ENCODE measurements at regions not wholly inside any gene's neighbourhood (a gene's known extent, or its start where the extent isn't known, plus 50 kb on each side); places are given as distances from the start of the nearest gene placed in this dataset.

GRCh38 chr4:145345401-145345800 is 136.3 kb upstream of the SMAD1 start:
- peaks cover 14% of the 10 kb centered on the region for H3K4me1 ChIP-seq (ENCODE audit: insufficient read depth, low read length, poor library complexity, severe bottlenecking)
- H3K9me3 ChIP-seq (ENCODE audit: insufficient read depth, low read depth, low read length): no peaks in the 10 kb centered on the region
- no peaks in the 10 kb centered on the region for H3K9me2 ChIP-seq (replicated peaks; ENCODE audit: low read depth, low read length)
- no peak overlapping the region for H2AFZ ChIP-seq (ENCODE audit: low read length)
- H3K4me3 ChIP-seq (ENCODE audit: low read length, poor library complexity, severe bottlenecking): no peak overlapping the region
- TF ChIP-seq EZH2phosphoT487 (IDR thresholded peaks at IDR 0.05; ENCODE audit: borderline replicate concordance) (no peak), CTCF (conservative IDR thresholded peaks at IDR 0.05; ENCODE audit: low read length) (no peak)
- H3K27me3 ChIP-seq (ENCODE audit: insufficient read depth, low read length, poor library complexity, severe bottlenecking): no peaks in the 10 kb centered on the region
- H3K79me2 ChIP-seq (ENCODE audit: insufficient read depth, low read length): no peaks in the 10 kb centered on the region
- no peak overlapping the region for H3K4me2 ChIP-seq (ENCODE audit: low read depth, low read length, poor library complexity, severe bottlenecking)
- H4K20me1 ChIP-seq (ENCODE audit: insufficient read depth, low read length, poor library complexity, severe bottlenecking): no peaks in the 10 kb centered on the region
- no peak overlapping the region for H3K9ac ChIP-seq (ENCODE audit: low read depth, low read length, poor library complexity, severe bottlenecking)
- H3K36me3 ChIP-seq (ENCODE audit: insufficient read depth, low read length): no peaks in the 10 kb centered on the region
- H3F3A ChIP-seq (ENCODE audit: low read depth): no peaks in the 10 kb centered on the region

GRCh38 chr4:145341381-145341780 is 140.3 kb upstream of the SMAD1 start:
- no peaks in the 10 kb centered on the region for H3K36me3 ChIP-seq (ENCODE audit: insufficient read depth, low read length)
- TF ChIP-seq EZH2phosphoT487 (IDR thresholded peaks at IDR 0.05; ENCODE audit: borderline replicate concordance): no peak
- no peak for TF ChIP-seq CTCF (conservative IDR thresholded peaks at IDR 0.05; ENCODE audit: low read length)
- no peaks in the 10 kb centered on the region for H4K20me1 ChIP-seq (ENCODE audit: insufficient read depth, low read length, poor library complexity, severe bottlenecking)
- H3K4me3 ChIP-seq (ENCODE audit: low read length, poor library complexity, severe bottlenecking): no peak overlapping the region
- peaks cover 25% of the 10 kb centered on the region for H3K4me1 ChIP-seq (ENCODE audit: insufficient read depth, low read length, poor library complexity, severe bottlenecking)
- H3K27me3 ChIP-seq (ENCODE audit: insufficient read depth, low read length, poor library complexity, severe bottlenecking): no peaks in the 10 kb centered on the region
- H3K9ac ChIP-seq (ENCODE audit: low read depth, low read length, poor library complexity, severe bottlenecking): no peak overlapping the region
- no peak overlapping the region for H2AFZ ChIP-seq (ENCODE audit: low read length)
- H3K9me2 ChIP-seq (replicated peaks; ENCODE audit: low read depth, low read length): no peaks in the 10 kb centered on the region
- no peak overlapping the region for H3K4me2 ChIP-seq (ENCODE audit: low read depth, low read length, poor library complexity, severe bottlenecking)
- no peaks in the 10 kb centered on the region for H3K9me3 ChIP-seq (ENCODE audit: insufficient read depth, low read depth, low read length)
- no peaks in the 10 kb centered on the region for H3F3A ChIP-seq (ENCODE audit: low read depth)
- H3K79me2 ChIP-seq (ENCODE audit: insufficient read depth, low read length): no peaks in the 10 kb centered on the region

- no peak overlapping the region for H2AFZ ChIP-seq (ENCODE audit: low read length)
- H3K9ac ChIP-seq (ENCODE audit: low read depth, low read length, poor library complexity, severe bottlenecking): no peak overlapping the region
- no peaks in the 10 kb centered on the region for H3K27me3 ChIP-seq (ENCODE audit: insufficient read depth, low read length, poor library complexity, severe bottlenecking)
- TF ChIP-seq CTCF (conservative IDR thresholded peaks at IDR 0.05; ENCODE audit: low read length) (no peak), EZH2phosphoT487 (IDR thresholded peaks at IDR 0.05; ENCODE audit: borderline replicate concordance) (no peak)
- no peaks in the 10 kb centered on the region for H3K79me2 ChIP-seq (ENCODE audit: insufficient read depth, low read length)
- H3K4me1 ChIP-seq (ENCODE audit: insufficient read depth, low read length, poor library complexity, severe bottlenecking): peaks cover 37% of the 10 kb centered on the region
- H3K9me2 ChIP-seq (replicated peaks; ENCODE audit: low read depth, low read length): no peaks in the 10 kb centered on the region
- H3K4me2 ChIP-seq (ENCODE audit: low read depth, low read length, poor library complexity, severe bottlenecking): no peak overlapping the region
- H4K20me1 ChIP-seq (ENCODE audit: insufficient read depth, low read length, poor library complexity, severe bottlenecking): no peaks in the 10 kb centered on the region
- H3F3A ChIP-seq (ENCODE audit: low read depth): no peaks in the 10 kb centered on the region
- H3K4me3 ChIP-seq (ENCODE audit: low read length, poor library complexity, severe bottlenecking): no peak overlapping the region
- H3K36me3 ChIP-seq (ENCODE audit: insufficient read depth, low read length): no peaks in the 10 kb centered on the region
- H3K9me3 ChIP-seq (ENCODE audit: insufficient read depth, low read depth, low read length): no peaks in the 10 kb centered on the region
Measured at GRCh38 chr4:145340071-145340675, 141.5 kb upstream of the SMAD1 start.
